IMR-90 (cell line): ENCODE measurements at regions not wholly inside any gene's neighbourhood (a gene's known extent, or its start where the extent isn't known, plus 50 kb on each side); places are given as distances from the start of the nearest gene placed in this dataset.

Source experiments
- ATAC-seq: fragments of 200-7000 bp; cut with Tn5 transposase; 2 replicates; pipeline ENCODE4 v1.9.1; 2020; ENCODE audit warnings: low read depth, mild to moderate bottlenecking, moderate library complexity
- BruUV-seq: library from RNA; stranded (reverse); fragments of 400-500 nt; replicated peaks from 2 replicates; lab custom pipeline; 2021; lab: Mats Ljungman, UMichigan
- CTCF ChIA-PET: fragments of 300-600 bp; formaldehyde crosslinking; extraction: SDS; loops from one replicate; lab custom pipeline; 2021; ENCODE audit warnings: antibody characterized with exemption; lab: Yijun Ruan, JAX
- POLR2A ChIA-PET: fragments of 300-600 bp; sonication (Branson Sonifier 250); formaldehyde crosslinking; loops from one replicate; lab custom pipeline; 2022; ENCODE audit warnings: antibody characterized with exemption; ENCODE audit not compliant: unreplicated experiment; lab: Charles Lee
- DNase-seq: peaks from one replicate; pipeline ENCODE4 v3.0.0; 2013
- H2AFZ ChIP-seq: replicated peaks from 2 replicates; pipeline ENCODE3; 2013; ENCODE audit warnings: low read length, mild to moderate bottlenecking; ENCODE audit not compliant: poor library complexity
- H2AK5ac ChIP-seq: 2 replicates; pipeline ENCODE4 v1.6.1; 2013; ENCODE audit warnings: low read depth, low read length, inconsistent platforms
- H2AK9ac ChIP-seq: replicated peaks from 2 replicates; pipeline ENCODE3; 2013; ENCODE audit warnings: mild to moderate bottlenecking, low read depth, low read length, moderate library complexity; ENCODE audit not compliant: poor library complexity
- H2BK120ac ChIP-seq: 2 replicates; pipeline ENCODE4 v1.6.1; 2013; ENCODE audit warnings: low read depth, low read length, inconsistent platforms
- H2BK15ac ChIP-seq: 3 replicates; pipeline ENCODE4 v1.6.1; 2013; ENCODE audit warnings: low read depth, low read length, inconsistent platforms
- H2BK20ac ChIP-seq: 2 replicates; pipeline ENCODE4 v1.6.1; 2013; ENCODE audit warnings: low read depth, mild to moderate bottlenecking, inconsistent platforms, low read length, moderate library complexity
- H2BK5ac ChIP-seq: 2 replicates; pipeline ENCODE4 v1.6.1; 2013; ENCODE audit warnings: mild to moderate bottlenecking, low read depth, low read length, inconsistent platforms; ENCODE audit not compliant: poor library complexity, severe bottlenecking
- H3K14ac ChIP-seq: replicated peaks from 2 replicates; pipeline ENCODE4 v1.6.1; 2013; ENCODE audit warnings: low read depth, low read length, inconsistent platforms
- H3K18ac ChIP-seq: 2 replicates; pipeline ENCODE4 v1.6.1; 2013; ENCODE audit warnings: low read depth, low read length, control low read depth
- H3K23ac ChIP-seq: 2 replicates; pipeline ENCODE4 v1.6.1; 2013; ENCODE audit warnings: low read depth, low read length, inconsistent platforms
- H3K27ac ChIP-seq: 2 replicates; pipeline ENCODE4 v1.5.1; 2013; ENCODE audit warnings: mild to moderate bottlenecking, control low read depth, low read length; ENCODE audit not compliant: insufficient read depth
- H3K27me3 ChIP-seq: 2 replicates; pipeline ENCODE4 v1.6.1; 2013; ENCODE audit warnings: low read length; ENCODE audit not compliant: control insufficient read depth, insufficient read depth
- H3K36me3 ChIP-seq: 2 replicates; pipeline ENCODE4 v1.6.1; 2013; ENCODE audit warnings: low read length, mixed read lengths; ENCODE audit not compliant: control insufficient read depth, insufficient read depth
- H3K4ac ChIP-seq: 2 replicates; pipeline ENCODE4 v1.6.1; 2013; ENCODE audit warnings: low read depth, low read length, inconsistent platforms
- H3K4me1 ChIP-seq: 2 replicates; pipeline ENCODE4 v1.6.1; 2013; ENCODE audit warnings: low read length, mixed read lengths; ENCODE audit not compliant: control insufficient read depth, insufficient read depth
- H3K4me2 ChIP-seq: 2 replicates; pipeline ENCODE4 v1.6.1; 2013; ENCODE audit warnings: low read depth, mild to moderate bottlenecking, control low read depth, low read length, moderate library complexity
- H3K4me3 ChIP-seq: 2 replicates; pipeline ENCODE4 v1.5.1; 2013; ENCODE audit warnings: low read depth, mild to moderate bottlenecking, control low read depth, low read length, moderate library complexity; ENCODE audit not compliant: insufficient read depth
- H3K56ac ChIP-seq: 2 replicates; pipeline ENCODE4 v1.6.1; 2013; ENCODE audit warnings: low read length, inconsistent platforms; ENCODE audit not compliant: insufficient read depth; ENCODE audit errors: extremely low read depth
- H3K79me1 ChIP-seq, 2 experiments: 2 replicates each; pipeline ENCODE4 v1.6.1; 2013; ENCODE audit warnings: low read length in 2 of 2, inconsistent platforms in 1 of 2, low read depth in 1 of 2
- H3K9ac ChIP-seq: 2 replicates; pipeline ENCODE4 v1.6.1; 2013; ENCODE audit warnings: low read depth, low read length, control low read depth
- H3K9me1 ChIP-seq: 2 replicates; pipeline ENCODE4 v1.6.1; 2013; ENCODE audit warnings: low read length, inconsistent platforms; ENCODE audit not compliant: insufficient read depth
- H3K9me3 ChIP-seq: 2 replicates; pipeline ENCODE4 v1.6.1; 2013; ENCODE audit warnings: low read length; ENCODE audit not compliant: control insufficient read depth, insufficient read depth
- H4K20me1 ChIP-seq: 2 replicates; pipeline ENCODE4 v1.6.1; 2013; ENCODE audit warnings: low read length, inconsistent platforms; ENCODE audit not compliant: insufficient read depth
- H4K5ac ChIP-seq: 2 replicates; pipeline ENCODE4 v1.6.1; 2013; ENCODE audit warnings: mild to moderate bottlenecking, low read depth, low read length, control low read depth
- H4K8ac ChIP-seq, 2 experiments: 2 replicates each; pipeline ENCODE4 v1.6.1; 2013; ENCODE audit warnings: low read depth in 2 of 2, low read length in 2 of 2, control low read depth in 1 of 2, inconsistent platforms in 1 of 2
- H4K91ac ChIP-seq: 2 replicates; pipeline ENCODE4 v1.6.1; 2013; ENCODE audit warnings: low read depth, low read length, inconsistent platforms; ENCODE audit not compliant: insufficient read depth
- BHLHE40 ChIP-seq: fragments of 150-350 bp; IDR thresholded peaks from 2 replicates; pipeline ENCODE4 v1.6.1; 2016; ENCODE audit warnings: mild to moderate bottlenecking, low read depth, low read length
- CHD1 ChIP-seq: IDR thresholded peaks from 2 replicates; pipeline ENCODE4 v1.6.1; 2012; ENCODE audit warnings: low read depth, low read length, improper control_type of control experiment
- FOS ChIP-seq: fragments of 150-350 bp; IDR thresholded peaks from 2 replicates; pipeline ENCODE4 v1.6.1; 2016; ENCODE audit warnings: low read depth, low read length
- MAFK ChIP-seq: IDR thresholded peaks from 2 replicates; pipeline ENCODE4 v1.6.1; 2012; ENCODE audit warnings: low read depth, low read length, improper control_type of control experiment
- MXI1 ChIP-seq: IDR thresholded peaks from 2 replicates; pipeline ENCODE4 v1.6.1; 2012; ENCODE audit warnings: low read depth, mild to moderate bottlenecking, low read length, moderate library complexity, borderline replicate concordance
- NFE2L2 ChIP-seq: fragments of 150-350 bp; IDR thresholded peaks from 2 replicates; pipeline ENCODE4 v1.6.1; 2016; ENCODE audit warnings: low read depth, mild to moderate bottlenecking, low read length
- POLR2A ChIP-seq: IDR thresholded peaks from 2 replicates; pipeline ENCODE4 v1.6.1; 2012; ENCODE audit warnings: mild to moderate bottlenecking, low read depth, low read length
- RAD21 ChIP-seq: IDR thresholded peaks from 2 replicates; pipeline ENCODE4 v1.6.1; 2012; ENCODE audit warnings: low read length, improper control_type of control experiment
- RCOR1 ChIP-seq: IDR thresholded peaks from 2 replicates; pipeline ENCODE4 v1.6.1; 2012; ENCODE audit warnings: mild to moderate bottlenecking, low read length, improper control_type of control experiment; ENCODE audit not compliant: insufficient replicate concordance
- RFX5 ChIP-seq: IDR thresholded peaks from 2 replicates; pipeline ENCODE4 v1.8.0; 2012; ENCODE audit warnings: low read depth, mild to moderate bottlenecking, low read length, moderate library complexity
- SMC3 ChIP-seq: fragments of 150-350 bp; IDR thresholded peaks from 2 replicates; pipeline ENCODE4 v1.6.1; 2016; ENCODE audit warnings: low read depth, mild to moderate bottlenecking, antibody characterized with exemption, low read length, moderate library complexity
- WGBS, 2 experiments: methylation state at CpG; one replicate each; pipeline versions ENCODE4 v1.1.5 to v1.1.7; 2013; ENCODE audit warnings: missing lambda C conversion rate in 2 of 2; ENCODE audit not compliant: insufficient read length in 1 of 2; ENCODE audit errors: extremely low coverage in 2 of 2; 5-methylcytosine and 5-hydroxymethylcytosine counted together
- dilution Hi-C: fragments of 300-500 bp; cut with HindIII; formaldehyde crosslinking; loops from one replicate; pipeline ENCODE4 v1.14.3; 2018; ENCODE audit warnings: low sequenced_read_pairs; ENCODE audit not compliant: unreplicated experiment
- in situ Hi-C: fragments of 300-500 bp; cut with MboI; formaldehyde crosslinking; loops from 3 replicates; pipeline ENCODE4 v1.14.3; 2019; ENCODE audit warnings: low sequenced_read_pairs, inconsistent platforms, mixed read lengths
- intact Hi-C: fragments of 100-400 bp; cut with micrococcal nuclease; formaldehyde crosslinking; loops from 2 replicates; pipeline ENCODE4 v1.10.0; 2022
- TF ChIP-seq, protein P1 (sequence below): fragments of 150-350 bp; IDR thresholded peaks from 2 replicates; pipeline ENCODE4 v1.6.1; 2016; ENCODE audit warnings: low read depth, mild to moderate bottlenecking, low read length, moderate library complexity, borderline replicate concordance
- TF ChIP-seq, protein P2 (sequence below): conservative IDR thresholded peaks from 2 replicates; pipeline ENCODE4 v1.5.1; 2012; ENCODE audit warnings: mild to moderate bottlenecking, low read depth, low read length, improper control_type of control experiment

GRCh38 chr1:229164348-229164747 is 106.6 kb upstream of the RAB4A start:
- Histone ChIP-seq H3K4me2 (no peak overlapping the region), H4K91ac (no peak overlapping the region), H3K9me3 (no peaks in the 10 kb centered on the region), H3K9ac (no peak overlapping the region), H3K14ac (no peak overlapping the region), H2AFZ (no peak overlapping the region), H3K4ac (no peak overlapping the region), H4K8ac (no peak overlapping the region), H3K18ac (no peak overlapping the region), H2AK9ac (no peak overlapping the region), H3K9me1 (no peaks in the 10 kb centered on the region), H3K23ac (no peak overlapping the region), H3K36me3 (no peaks in the 10 kb centered on the region), H3K27me3 (peaks cover 14% of the 10 kb centered on the region), H3K56ac (no peak overlapping the region), H4K5ac (no peak overlapping the region), H2BK5ac (no peak overlapping the region), H2AK5ac (no peak overlapping the region), H3K4me3 (no peak overlapping the region), H3K79me1 (no peaks in the 10 kb centered on the region), H2BK15ac (no peak overlapping the region), H3K4me1 (no peaks in the 10 kb centered on the region; the same call in 1 of the 2 replicates), H2BK20ac (no peak overlapping the region), H4K20me1 (no peaks in the 10 kb centered on the region), H2BK120ac (no peak overlapping the region), H3K27ac (no peak overlapping the region)
- intact Hi-C loops = no loop called here
- WGBS, 2 experiments = no CpG with 5 or more reads among the region's 1 CpG
- POLR2A ChIA-PET = no interaction called here
- CTCF ChIA-PET = no interaction called here
- no TSS peak for BruUV-seq
- in situ Hi-C loops = no loop called here
- DNase-seq = no peak
- TF ChIP-seq MAFK = no peak
- TF ChIP-seq RAD21 = no peak
- TF ChIP-seq SMC3 = no peak
- TF ChIP-seq RCOR1 = no peak
- TF ChIP-seq, protein P1, sequence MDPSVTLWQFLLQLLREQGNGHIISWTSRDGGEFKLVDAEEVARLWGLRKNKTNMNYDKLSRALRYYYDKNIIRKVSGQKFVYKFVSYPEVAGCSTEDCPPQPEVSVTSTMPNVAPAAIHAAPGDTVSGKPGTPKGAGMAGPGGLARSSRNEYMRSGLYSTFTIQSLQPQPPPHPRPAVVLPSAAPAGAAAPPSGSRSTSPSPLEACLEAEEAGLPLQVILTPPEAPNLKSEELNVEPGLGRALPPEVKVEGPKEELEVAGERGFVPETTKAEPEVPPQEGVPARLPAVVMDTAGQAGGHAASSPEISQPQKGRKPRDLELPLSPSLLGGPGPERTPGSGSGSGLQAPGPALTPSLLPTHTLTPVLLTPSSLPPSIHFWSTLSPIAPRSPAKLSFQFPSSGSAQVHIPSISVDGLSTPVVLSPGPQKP = no peak
- no peak for TF ChIP-seq RFX5
- no peak for TF ChIP-seq BHLHE40
- TF ChIP-seq POLR2A = no peak
- no peak for TF ChIP-seq CHD1
- TF ChIP-seq FOS = no peak
- no peak for TF ChIP-seq NFE2L2
- TF ChIP-seq MXI1 = no peak
- TF ChIP-seq, protein P2, sequence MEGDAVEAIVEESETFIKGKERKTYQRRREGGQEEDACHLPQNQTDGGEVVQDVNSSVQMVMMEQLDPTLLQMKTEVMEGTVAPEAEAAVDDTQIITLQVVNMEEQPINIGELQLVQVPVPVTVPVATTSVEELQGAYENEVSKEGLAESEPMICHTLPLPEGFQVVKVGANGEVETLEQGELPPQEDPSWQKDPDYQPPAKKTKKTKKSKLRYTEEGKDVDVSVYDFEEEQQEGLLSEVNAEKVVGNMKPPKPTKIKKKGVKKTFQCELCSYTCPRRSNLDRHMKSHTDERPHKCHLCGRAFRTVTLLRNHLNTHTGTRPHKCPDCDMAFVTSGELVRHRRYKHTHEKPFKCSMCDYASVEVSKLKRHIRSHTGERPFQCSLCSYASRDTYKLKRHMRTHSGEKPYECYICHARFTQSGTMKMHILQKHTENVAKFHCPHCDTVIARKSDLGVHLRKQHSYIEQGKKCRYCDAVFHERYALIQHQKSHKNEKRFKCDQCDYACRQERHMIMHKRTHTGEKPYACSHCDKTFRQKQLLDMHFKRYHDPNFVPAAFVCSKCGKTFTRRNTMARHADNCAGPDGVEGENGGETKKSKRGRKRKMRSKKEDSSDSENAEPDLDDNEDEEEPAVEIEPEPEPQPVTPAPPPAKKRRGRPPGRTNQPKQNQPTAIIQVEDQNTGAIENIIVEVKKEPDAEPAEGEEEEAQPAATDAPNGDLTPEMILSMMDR = no peak
- no peak for ATAC-seq
- dilution Hi-C loops = no loop called here
